WI38 (cell line): ENCODE measurements at regions not wholly inside any gene's neighbourhood (a gene's known extent, or its start where the extent isn't known, plus 50 kb on each side); places are given as distances from the start of the nearest gene placed in this dataset.

Source experiments
- H3K4me3 ChIP-seq: 2 replicates; pipeline ENCODE4 v1.5.1; 2011; ENCODE audit warnings: low read depth, mild to moderate bottlenecking, control low read depth, low read length
- CTCF ChIP-seq: IDR thresholded peaks from 2 replicates; pipeline ENCODE4 v1.5.1; 2012; ENCODE audit warnings: low read depth, mild to moderate bottlenecking, control low read depth, low read length

GRCh38 chr1:213776969-213777368, 210.8 kb upstream of the PROX1 start:
- no peak overlapping the region for H3K4me3 ChIP-seq
- TF ChIP-seq CTCF = no peak

GRCh38 chr1:213779228-213779627, 208.5 kb upstream of the PROX1 start:
- TF ChIP-seq CTCF = no peak
- no peak overlapping the region for H3K4me3 ChIP-seq

GRCh38 chr1:213782941-213783672, 204.7 kb upstream of the PROX1 start:
- no peak overlapping the region for H3K4me3 ChIP-seq
- TF ChIP-seq CTCF = no peak

GRCh38 chr1:213783893-213784292, 203.9 kb upstream of the PROX1 start:
- no peak overlapping the region for H3K4me3 ChIP-seq
- TF ChIP-seq CTCF = no peak

- TF ChIP-seq CTCF = no peak
- no peak overlapping the region for H3K4me3 ChIP-seq
These were observed 201.1 kb upstream of the PROX1 start for GRCh38 chr1:213786683-213787082.

- no peak for TF ChIP-seq CTCF
- no peak overlapping the region for H3K4me3 ChIP-seq
These were observed 197.2 kb upstream of the PROX1 start for GRCh38 chr1:213790565-213790964.

GRCh38 chr1:213793482-213794067, 194.2 kb upstream of the PROX1 start:
- no peak overlapping the region for H3K4me3 ChIP-seq
- TF ChIP-seq CTCF = no peak
